Neural cell (in vitro differentiated cells): ENCODE measurements at regions not wholly inside any gene's neighbourhood (a gene's known extent, or its start where the extent isn't known, plus 50 kb on each side); places are given as distances from the start of the nearest gene placed in this dataset.

Experiments
- H2AFZ ChIP-seq: fragments of 200-600, 300-800 bp; sonication (generic), shearing (Covaris generic); 2 replicates; pipeline ENCODE4 v1.6.0; 2014; ENCODE audit warnings: low read depth, mild to moderate bottlenecking, antibody characterized with exemption, low read length, moderate library complexity
- H3F3A ChIP-seq: fragments of 200-600 bp; shearing (Covaris generic); 2 replicates; pipeline ENCODE4 v1.6.1; 2016; ENCODE audit warnings: mild to moderate bottlenecking, moderate library complexity, mixed read lengths, antibody characterized with exemption, low read length; ENCODE audit not compliant: insufficient read depth, poor library complexity, severe bottlenecking
- H3K27ac ChIP-seq: fragments of 200-600, 300-800 bp; sonication (generic), shearing (Covaris generic); 2 replicates; pipeline ENCODE4 v1.5.1; 2014; ENCODE audit warnings: mild to moderate bottlenecking, low read length, moderate library complexity
- H3K27me3 ChIP-seq: fragments of 300-800, 200-600 bp; sonication (generic), shearing (Covaris generic); 2 replicates; pipeline ENCODE4 v1.6.0; 2014; ENCODE audit warnings: mild to moderate bottlenecking, low read depth, low read length, moderate library complexity; ENCODE audit not compliant: insufficient read depth
- H3K36me3 ChIP-seq: fragments of 300-800, 200-600 bp; sonication (generic), shearing (Covaris generic); 2 replicates; pipeline ENCODE4 v1.5.1; 2014; ENCODE audit warnings: mild to moderate bottlenecking, antibody characterized with exemption, low read length, moderate library complexity; ENCODE audit not compliant: insufficient read depth
- H3K4me2 ChIP-seq: fragments of 300-800, 200-600 bp; sonication (generic), shearing (Covaris generic); 2 replicates; pipeline ENCODE4 v1.6.0; 2014; ENCODE audit warnings: mild to moderate bottlenecking, low read length
- H3K4me3 ChIP-seq: fragments of 300-800, 200-600 bp; sonication (generic), shearing (Covaris generic); 2 replicates; pipeline ENCODE4 v1.5.1; 2014; ENCODE audit warnings: mild to moderate bottlenecking, low read length, moderate library complexity
- H3K79me2 ChIP-seq: fragments of 200-600 bp; shearing (Covaris generic); replicated peaks from 2 replicates; pipeline ENCODE4 v1.6.0; 2014; ENCODE audit warnings: mild to moderate bottlenecking, low read length, moderate library complexity; ENCODE audit not compliant: insufficient read depth
- H3K9ac ChIP-seq: fragments of 300-800, 200-600 bp; sonication (generic), shearing (Covaris generic); 2 replicates; pipeline ENCODE4 v1.6.1; 2016; ENCODE audit warnings: mild to moderate bottlenecking, low read length, mixed read lengths
- H3K9me2 ChIP-seq: fragments of 200-600 bp; shearing (Covaris generic); 2 replicates; pipeline ENCODE4 v1.6.1; 2016; ENCODE audit warnings: mild to moderate bottlenecking, low read length, mixed read lengths; ENCODE audit not compliant: insufficient read depth
- H3K9me3 ChIP-seq: fragments of 200-600, 300-800 bp; sonication (generic), shearing (Covaris generic); 2 replicates; pipeline ENCODE4 v1.6.1; 2016; ENCODE audit warnings: mild to moderate bottlenecking, mixed run types, low read length, moderate library complexity, mixed read lengths
- H4K20me1 ChIP-seq: fragments of 200-600 bp; shearing (Covaris generic); 2 replicates; pipeline ENCODE4 v1.6.1; 2016; ENCODE audit warnings: mild to moderate bottlenecking, mixed run types; ENCODE audit not compliant: insufficient read depth
- CTCF ChIP-seq: fragments of 450-650 bp; IDR thresholded peaks from 2 replicates; pipeline ENCODE4 v1.5.1; 2014; ENCODE audit warnings: antibody characterized with exemption, mild to moderate bottlenecking, moderate library complexity; ENCODE audit not compliant: poor library complexity, severe bottlenecking
- EP300 ChIP-seq: fragments of 450-650 bp; conservative IDR thresholded peaks from 2 replicates; pipeline ENCODE4 v1.6.1; 2014; ENCODE audit warnings: antibody characterized with exemption, mild to moderate bottlenecking, moderate library complexity; ENCODE audit not compliant: poor library complexity, severe bottlenecking
- EZH2 ChIP-seq: fragments of 200-600, 300-800 bp; shearing (Covaris generic), sonication (generic); IDR thresholded peaks from 2 replicates; pipeline ENCODE4 v1.6.1; 2014; ENCODE audit warnings: antibody characterized with exemption, low read length, borderline replicate concordance, mild to moderate bottlenecking; ENCODE audit not compliant: insufficient read depth, poor library complexity, severe bottlenecking
- MXI1 ChIP-seq: fragments of 450-650 bp; conservative IDR thresholded peaks from 2 replicates; pipeline ENCODE4 v1.6.1; 2014; ENCODE audit warnings: antibody characterized with exemption, mild to moderate bottlenecking; ENCODE audit not compliant: poor library complexity, severe bottlenecking
- POLR2AphosphoS5 ChIP-seq: IDR thresholded peaks from 2 replicates; pipeline ENCODE4 v1.6.1; 2012
- RAD21 ChIP-seq: fragments of 450-650 bp; conservative IDR thresholded peaks from 2 replicates; pipeline ENCODE4 v1.6.1; 2014; ENCODE audit warnings: antibody characterized with exemption, mild to moderate bottlenecking, moderate library complexity
- REST ChIP-seq: IDR thresholded peaks from 2 replicates; pipeline ENCODE4 v1.6.1; 2012; ENCODE audit warnings: borderline replicate concordance
- SMC3 ChIP-seq: fragments of 450-650 bp; conservative IDR thresholded peaks from 2 replicates; pipeline ENCODE4 v1.6.1; 2014; ENCODE audit warnings: antibody characterized with exemption, mild to moderate bottlenecking, moderate library complexity; ENCODE audit not compliant: poor library complexity
- TAF1 ChIP-seq: IDR thresholded peaks from 2 replicates; pipeline ENCODE4 v1.6.1; 2012; ENCODE audit warnings: low read depth

- Histone ChIP-seq H3K9me2 (no peaks in the 10 kb centered on the region), H3K4me2 (no peak overlapping the region), H2AFZ (peak overlapping the region; percentile 9), H3F3A (no peaks in the 10 kb centered on the region), H3K36me3 (no peaks in the 10 kb centered on the region), H3K9ac (peak overlapping the region; percentile 4), H3K27ac (no peak overlapping the region), H3K9me3 (no peaks in the 10 kb centered on the region), H3K79me2 (no peaks in the 10 kb centered on the region), H3K4me3 (no peak overlapping the region), H3K27me3 (no peaks in the 10 kb centered on the region), H4K20me1 (no peaks in the 10 kb centered on the region)
- TF ChIP-seq REST (no peak), EP300 (no peak), TAF1 (no peak), CTCF (no peak), SMC3 (no peak), MXI1 (no peak), RAD21 (no peak), POLR2AphosphoS5 (no peak), EZH2 (no peak)
Observed at GRCh38 chr22:27133681-27134314, 476.4 kb downstream of the MIAT start.

GRCh38 chr22:27134315-27134701 is 476.9 kb downstream of the MIAT start:
- Histone ChIP-seq H3K4me2 (no peak overlapping the region), H3K9ac (peak overlapping the region; percentile 4), H4K20me1 (no peaks in the 10 kb centered on the region), H2AFZ (no peak overlapping the region), H3K79me2 (no peaks in the 10 kb centered on the region), H3K9me2 (no peaks in the 10 kb centered on the region), H3F3A (no peaks in the 10 kb centered on the region), H3K9me3 (no peaks in the 10 kb centered on the region), H3K27ac (no peak overlapping the region), H3K4me3 (no peak overlapping the region), H3K36me3 (no peaks in the 10 kb centered on the region), H3K27me3 (no peaks in the 10 kb centered on the region)
- no peak for TF ChIP-seq SMC3
- TF ChIP-seq TAF1 = no peak
- no peak for TF ChIP-seq EP300
- no peak for TF ChIP-seq RAD21
- no peak for TF ChIP-seq CTCF
- no peak for TF ChIP-seq REST
- no peak for TF ChIP-seq POLR2AphosphoS5
- TF ChIP-seq MXI1 = no peak
- no peak for TF ChIP-seq EZH2
